Ishikawa (cell line): ENCODE measurements at regions not wholly inside any gene's neighbourhood (a gene's known extent, or its start where the extent isn't known, plus 50 kb on each side); places are given as distances from the start of the nearest gene placed in this dataset.

Experiments
- CREB1 ChIP-seq: IDR thresholded peaks from 2 replicates; pipeline ENCODE4 v1.6.1; 2012; ENCODE audit warnings: low read depth
- RAD21 ChIP-seq: IDR thresholded peaks from 2 replicates; pipeline ENCODE4 v1.6.1; 2012; ENCODE audit warnings: low read depth
- REST ChIP-seq: IDR thresholded peaks from 2 replicates; pipeline ENCODE4 v1.6.1; 2012; ENCODE audit warnings: low read depth, mild to moderate bottlenecking
- TCF12 ChIP-seq: IDR thresholded peaks from 2 replicates; pipeline ENCODE4 v1.6.1; 2012; ENCODE audit warnings: low read depth
- YY1 ChIP-seq: IDR thresholded peaks from 2 replicates; pipeline ENCODE4 v1.6.1; 2012; ENCODE audit warnings: low read depth

GRCh38 chr18:39529358-39529757 is 1963.8 kb upstream of the CELF4 start:
- TF ChIP-seq RAD21 (no peak), YY1 (no peak), TCF12 (no peak), CREB1 (no peak), REST (no peak)
